ENCODE measurements at regions not wholly inside any gene's neighbourhood (a gene's known extent, or its start where the extent isn't known, plus 50 kb on each side); places are given as distances from the start of the nearest gene placed in this dataset.

- no peak for DNase-seq
- Mint-ChIP-seq H3K4me3 (ENCODE audit: unreplicated experiment) (no peak overlapping the region), H3K27ac (ENCODE audit: unreplicated experiment) (no peak overlapping the region), H3K27me3 (ENCODE audit: unreplicated experiment) (peaks cover 5% of the 10 kb centered on the region), H3K4me1 (ENCODE audit: low read depth, unreplicated experiment) (peaks cover 2% of the 10 kb centered on the region), H3K36me3 (ENCODE audit: unreplicated experiment) (peaks cover 14% of the 10 kb centered on the region), H3K9me3 (ENCODE audit: unreplicated experiment) (peaks cover 4% of the 10 kb centered on the region)
- TF ChIP-seq, protein P1, sequence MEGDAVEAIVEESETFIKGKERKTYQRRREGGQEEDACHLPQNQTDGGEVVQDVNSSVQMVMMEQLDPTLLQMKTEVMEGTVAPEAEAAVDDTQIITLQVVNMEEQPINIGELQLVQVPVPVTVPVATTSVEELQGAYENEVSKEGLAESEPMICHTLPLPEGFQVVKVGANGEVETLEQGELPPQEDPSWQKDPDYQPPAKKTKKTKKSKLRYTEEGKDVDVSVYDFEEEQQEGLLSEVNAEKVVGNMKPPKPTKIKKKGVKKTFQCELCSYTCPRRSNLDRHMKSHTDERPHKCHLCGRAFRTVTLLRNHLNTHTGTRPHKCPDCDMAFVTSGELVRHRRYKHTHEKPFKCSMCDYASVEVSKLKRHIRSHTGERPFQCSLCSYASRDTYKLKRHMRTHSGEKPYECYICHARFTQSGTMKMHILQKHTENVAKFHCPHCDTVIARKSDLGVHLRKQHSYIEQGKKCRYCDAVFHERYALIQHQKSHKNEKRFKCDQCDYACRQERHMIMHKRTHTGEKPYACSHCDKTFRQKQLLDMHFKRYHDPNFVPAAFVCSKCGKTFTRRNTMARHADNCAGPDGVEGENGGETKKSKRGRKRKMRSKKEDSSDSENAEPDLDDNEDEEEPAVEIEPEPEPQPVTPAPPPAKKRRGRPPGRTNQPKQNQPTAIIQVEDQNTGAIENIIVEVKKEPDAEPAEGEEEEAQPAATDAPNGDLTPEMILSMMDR (IDR thresholded peaks at IDR 0.05; ENCODE audit: partially characterized antibody, unreplicated experiment), result no peak
These were observed 249.9 kb downstream of the CDK5RAP2 start for GRCh38 chr9:120330031-120330430.

GRCh38 chr9:120327322-120327721, 252.6 kb downstream of the CDK5RAP2 start:
- DNase-seq, result no peak
- no peak overlapping the region for H3K27ac Mint-ChIP-seq (ENCODE audit: unreplicated experiment)
- TF ChIP-seq, protein P1 (IDR thresholded peaks at IDR 0.05; ENCODE audit: partially characterized antibody, unreplicated experiment), result no peak
- peaks cover 4% of the 10 kb centered on the region for H3K9me3 Mint-ChIP-seq (ENCODE audit: unreplicated experiment)
- no peak overlapping the region for H3K4me3 Mint-ChIP-seq (ENCODE audit: unreplicated experiment)
- peaks cover 4% of the 10 kb centered on the region for H3K4me1 Mint-ChIP-seq (ENCODE audit: low read depth, unreplicated experiment)
- peaks cover 5% of the 10 kb centered on the region for H3K27me3 Mint-ChIP-seq (ENCODE audit: unreplicated experiment)
- peaks cover 14% of the 10 kb centered on the region for H3K36me3 Mint-ChIP-seq (ENCODE audit: unreplicated experiment)

- DNase-seq, result no peak
- H3K9me3 Mint-ChIP-seq (ENCODE audit: unreplicated experiment), result peaks cover 3% of the 10 kb centered on the region
- H3K36me3 Mint-ChIP-seq (ENCODE audit: unreplicated experiment), result peaks cover 14% of the 10 kb centered on the region
- TF ChIP-seq, protein P1 (IDR thresholded peaks at IDR 0.05; ENCODE audit: partially characterized antibody, unreplicated experiment), result no peak
- peaks cover 5% of the 10 kb centered on the region for H3K4me1 Mint-ChIP-seq (ENCODE audit: low read depth, unreplicated experiment)
- H3K4me3 Mint-ChIP-seq (ENCODE audit: unreplicated experiment), result no peak overlapping the region
- H3K27me3 Mint-ChIP-seq (ENCODE audit: unreplicated experiment), result peaks cover 5% of the 10 kb centered on the region
- no peak overlapping the region for H3K27ac Mint-ChIP-seq (ENCODE audit: unreplicated experiment)
These were observed 253.8 kb downstream of the CDK5RAP2 start for GRCh38 chr9:120326049-120326693.

GRCh38 chr9:120324996-120325642, 254.8 kb downstream of the CDK5RAP2 start:
- TF ChIP-seq, protein P1 (IDR thresholded peaks at IDR 0.05; ENCODE audit: partially characterized antibody, unreplicated experiment), result peak; percentile 50
- Mint-ChIP-seq H3K27ac (ENCODE audit: unreplicated experiment) (no peak overlapping the region), H3K9me3 (ENCODE audit: unreplicated experiment) (no peaks in the 10 kb centered on the region), H3K27me3 (ENCODE audit: unreplicated experiment) (peaks cover 5% of the 10 kb centered on the region), H3K4me3 (ENCODE audit: unreplicated experiment) (no peak overlapping the region), H3K4me1 (ENCODE audit: low read depth, unreplicated experiment) (peaks cover 5% of the 10 kb centered on the region), H3K36me3 (ENCODE audit: unreplicated experiment) (peaks cover 14% of the 10 kb centered on the region)
- DNase-seq, result peak; percentile 28

- H3K36me3 Mint-ChIP-seq (ENCODE audit: unreplicated experiment), result peaks cover 14% of the 10 kb centered on the region
- DNase-seq, result no peak
- peaks cover 5% of the 10 kb centered on the region for H3K27me3 Mint-ChIP-seq (ENCODE audit: unreplicated experiment)
- H3K9me3 Mint-ChIP-seq (ENCODE audit: unreplicated experiment), result no peaks in the 10 kb centered on the region
- H3K27ac Mint-ChIP-seq (ENCODE audit: unreplicated experiment), result no peak overlapping the region
- TF ChIP-seq, protein P1 (IDR thresholded peaks at IDR 0.05; ENCODE audit: partially characterized antibody, unreplicated experiment), result no peak
- H3K4me3 Mint-ChIP-seq (ENCODE audit: unreplicated experiment), result no peak overlapping the region
- peaks cover 5% of the 10 kb centered on the region for H3K4me1 Mint-ChIP-seq (ENCODE audit: low read depth, unreplicated experiment)
These were observed 255.5 kb downstream of the CDK5RAP2 start for GRCh38 chr9:120324461-120324860.

All from glutamatergic neuron (in vitro differentiated cells).